ENCODE measurements at regions not wholly inside any gene's neighbourhood (a gene's known extent, or its start where the extent isn't known, plus 50 kb on each side); places are given as distances from the start of the nearest gene placed in this dataset.
"Not testable (repeated sequence)": the region's sequence is repeated elsewhere in the genome, so short reads cannot be mapped to it uniquely, and the experiment has no call there.

DNA sequence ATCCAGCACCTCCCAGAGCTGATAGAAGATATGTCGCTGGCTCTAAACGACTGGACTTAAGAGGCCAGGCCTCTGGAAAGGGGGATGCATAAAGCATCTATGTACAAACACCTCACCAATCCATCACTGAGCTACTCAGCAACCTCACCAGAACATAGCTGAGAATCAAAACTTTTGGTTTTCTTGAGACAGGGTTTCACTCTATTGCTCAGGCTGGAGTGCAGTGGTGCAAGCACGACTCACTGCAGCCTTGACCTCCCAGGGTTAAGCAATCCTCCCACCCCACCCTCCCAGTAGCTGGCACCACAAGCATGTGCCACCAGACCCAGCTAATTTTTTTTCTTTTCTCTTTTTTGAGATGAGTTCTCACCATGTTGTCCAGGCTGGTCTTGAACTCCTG is 62.9 kb upstream of the MSH6 start:
- Histone ChIP-seq H3F3A (ENCODE audit: low read depth) (no peaks in the 10 kb centered on the region), H3K27me3 (ENCODE audit: insufficient read depth, low read length, poor library complexity, severe bottlenecking) (no peaks in the 10 kb centered on the region), H4K20me1 (ENCODE audit: insufficient read depth, low read length, poor library complexity, severe bottlenecking) (no peaks in the 10 kb centered on the region), H3K36me3 (ENCODE audit: insufficient read depth, low read length) (no peaks in the 10 kb centered on the region), H2AFZ (ENCODE audit: low read length) (no peak overlapping the region), H3K9me3 (ENCODE audit: insufficient read depth, low read depth, low read length) (no peaks in the 10 kb centered on the region), H3K9me2 (replicated peaks; ENCODE audit: low read depth, low read length) (no peaks in the 10 kb centered on the region), H3K4me2 (ENCODE audit: low read depth, low read length, poor library complexity, severe bottlenecking) (no peak overlapping the region), H3K79me2 (ENCODE audit: insufficient read depth, low read length) (no peaks in the 10 kb centered on the region), H3K4me1 (ENCODE audit: insufficient read depth, low read length, poor library complexity, severe bottlenecking) (no peaks in the 10 kb centered on the region), H3K4me3 (ENCODE audit: low read length, poor library complexity, severe bottlenecking) (no peak overlapping the region), H3K9ac (ENCODE audit: low read depth, low read length, poor library complexity, severe bottlenecking) (no peak overlapping the region)
- TF ChIP-seq EZH2phosphoT487 (IDR thresholded peaks at IDR 0.05; ENCODE audit: borderline replicate concordance) = no peak
- TF ChIP-seq, protein P1, sequence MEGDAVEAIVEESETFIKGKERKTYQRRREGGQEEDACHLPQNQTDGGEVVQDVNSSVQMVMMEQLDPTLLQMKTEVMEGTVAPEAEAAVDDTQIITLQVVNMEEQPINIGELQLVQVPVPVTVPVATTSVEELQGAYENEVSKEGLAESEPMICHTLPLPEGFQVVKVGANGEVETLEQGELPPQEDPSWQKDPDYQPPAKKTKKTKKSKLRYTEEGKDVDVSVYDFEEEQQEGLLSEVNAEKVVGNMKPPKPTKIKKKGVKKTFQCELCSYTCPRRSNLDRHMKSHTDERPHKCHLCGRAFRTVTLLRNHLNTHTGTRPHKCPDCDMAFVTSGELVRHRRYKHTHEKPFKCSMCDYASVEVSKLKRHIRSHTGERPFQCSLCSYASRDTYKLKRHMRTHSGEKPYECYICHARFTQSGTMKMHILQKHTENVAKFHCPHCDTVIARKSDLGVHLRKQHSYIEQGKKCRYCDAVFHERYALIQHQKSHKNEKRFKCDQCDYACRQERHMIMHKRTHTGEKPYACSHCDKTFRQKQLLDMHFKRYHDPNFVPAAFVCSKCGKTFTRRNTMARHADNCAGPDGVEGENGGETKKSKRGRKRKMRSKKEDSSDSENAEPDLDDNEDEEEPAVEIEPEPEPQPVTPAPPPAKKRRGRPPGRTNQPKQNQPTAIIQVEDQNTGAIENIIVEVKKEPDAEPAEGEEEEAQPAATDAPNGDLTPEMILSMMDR (conservative IDR thresholded peaks at IDR 0.05; ENCODE audit: low read length) = no peak

GRCh38 chr2:47719099-47719498 is 63.8 kb upstream of the MSH6 start:
- Histone ChIP-seq H3K36me3 (ENCODE audit: insufficient read depth, low read length) (no peaks in the 10 kb centered on the region), H3K9me2 (replicated peaks; ENCODE audit: low read depth, low read length) (no peaks in the 10 kb centered on the region), H3F3A (ENCODE audit: low read depth) (no peaks in the 10 kb centered on the region), H2AFZ (ENCODE audit: low read length) (no peak overlapping the region), H3K79me2 (ENCODE audit: insufficient read depth, low read length) (no peaks in the 10 kb centered on the region), H3K9ac (ENCODE audit: low read depth, low read length, poor library complexity, severe bottlenecking) (no peak overlapping the region), H3K4me2 (ENCODE audit: low read depth, low read length, poor library complexity, severe bottlenecking) (no peak overlapping the region), H3K4me1 (ENCODE audit: insufficient read depth, low read length, poor library complexity, severe bottlenecking) (no peaks in the 10 kb centered on the region), H3K9me3 (ENCODE audit: insufficient read depth, low read depth, low read length) (no peaks in the 10 kb centered on the region), H3K27me3 (ENCODE audit: insufficient read depth, low read length, poor library complexity, severe bottlenecking) (no peaks in the 10 kb centered on the region), H3K4me3 (ENCODE audit: low read length, poor library complexity, severe bottlenecking) (no peak overlapping the region), H4K20me1 (ENCODE audit: insufficient read depth, low read length, poor library complexity, severe bottlenecking) (no peaks in the 10 kb centered on the region)
- TF ChIP-seq, protein P1 (conservative IDR thresholded peaks at IDR 0.05; ENCODE audit: low read length) = no peak
- TF ChIP-seq EZH2phosphoT487 (IDR thresholded peaks at IDR 0.05; ENCODE audit: borderline replicate concordance) = no peak

DNA sequence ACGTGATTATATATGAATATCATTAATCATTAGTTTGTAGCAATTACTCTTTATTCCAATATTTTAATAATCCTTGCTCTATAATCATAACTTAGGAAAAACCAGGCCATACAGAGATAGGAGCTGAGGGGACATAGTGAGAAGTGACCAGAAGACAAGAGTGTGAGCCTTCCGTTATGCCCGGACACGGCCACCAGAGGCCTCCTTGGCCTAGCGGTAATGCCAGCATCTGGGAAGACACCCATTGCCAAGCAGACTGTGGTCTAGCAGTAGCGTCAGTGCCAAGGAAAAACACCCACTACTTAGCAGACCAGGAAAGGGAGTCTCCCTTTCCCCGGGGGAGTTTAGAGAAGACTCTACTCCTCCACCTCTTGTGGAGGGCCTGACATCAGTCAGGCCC is 66.6 kb upstream of the MSH6 start:
- not testable (repeated sequence) for H4K20me1 ChIP-seq (ENCODE audit: insufficient read depth, low read length, poor library complexity, severe bottlenecking); H3K9me3 ChIP-seq (ENCODE audit: insufficient read depth, low read depth, low read length); H3K79me2 ChIP-seq (ENCODE audit: insufficient read depth, low read length); H3K27me3 ChIP-seq (ENCODE audit: insufficient read depth, low read length, poor library complexity, severe bottlenecking); H3K9ac ChIP-seq (ENCODE audit: low read depth, low read length, poor library complexity, severe bottlenecking); H3K36me3 ChIP-seq (ENCODE audit: insufficient read depth, low read length); H3K4me3 ChIP-seq (ENCODE audit: low read length, poor library complexity, severe bottlenecking); H2AFZ ChIP-seq (ENCODE audit: low read length); H3K4me1 ChIP-seq (ENCODE audit: insufficient read depth, low read length, poor library complexity, severe bottlenecking); H3K4me2 ChIP-seq (ENCODE audit: low read depth, low read length, poor library complexity, severe bottlenecking); H3F3A ChIP-seq (ENCODE audit: low read depth); H3K9me2 ChIP-seq (replicated peaks; ENCODE audit: low read depth, low read length)

- Histone ChIP-seq H4K20me1 (ENCODE audit: insufficient read depth, low read length, poor library complexity, severe bottlenecking) (no peaks in the 10 kb centered on the region), H3K27me3 (ENCODE audit: insufficient read depth, low read length, poor library complexity, severe bottlenecking) (no peaks in the 10 kb centered on the region), H3F3A (ENCODE audit: low read depth) (no peaks in the 10 kb centered on the region), H2AFZ (ENCODE audit: low read length) (no peak overlapping the region), H3K36me3 (ENCODE audit: insufficient read depth, low read length) (no peaks in the 10 kb centered on the region), H3K9ac (ENCODE audit: low read depth, low read length, poor library complexity, severe bottlenecking) (no peak overlapping the region), H3K4me3 (ENCODE audit: low read length, poor library complexity, severe bottlenecking) (no peak overlapping the region), H3K79me2 (ENCODE audit: insufficient read depth, low read length) (no peaks in the 10 kb centered on the region), H3K9me3 (ENCODE audit: insufficient read depth, low read depth, low read length) (no peaks in the 10 kb centered on the region), H3K4me1 (ENCODE audit: insufficient read depth, low read length, poor library complexity, severe bottlenecking) (no peaks in the 10 kb centered on the region), H3K9me2 (replicated peaks; ENCODE audit: low read depth, low read length) (no peaks in the 10 kb centered on the region), H3K4me2 (ENCODE audit: low read depth, low read length, poor library complexity, severe bottlenecking) (no peak overlapping the region)
- TF ChIP-seq, protein P1 (conservative IDR thresholded peaks at IDR 0.05; ENCODE audit: low read length) = no peak
- no peak for TF ChIP-seq EZH2phosphoT487 (IDR thresholded peaks at IDR 0.05; ENCODE audit: borderline replicate concordance)
Measured at GRCh38 chr2:47715552-47715951, 67.4 kb upstream of the MSH6 start.

All from Loucy (cell line).